ENCODE measurements at regions not wholly inside any gene's neighbourhood (a gene's known extent, or its start where the extent isn't known, plus 50 kb on each side); places are given as distances from the start of the nearest gene placed in this dataset.

GRCh38 chr13:47216176-47216822 is 319.4 kb upstream of the HTR2A start:
- H3K4me3 Mint-ChIP-seq = no peak overlapping the region
- H3K27me3 Mint-ChIP-seq = no peaks in the 10 kb centered on the region
- H3K27ac Mint-ChIP-seq = no peak overlapping the region
- POLR2A ChIA-PET = no interaction called here
- intact Hi-C loops (cut with micrococcal nuclease) = no loop called here
- H3K36me3 Mint-ChIP-seq = no peaks in the 10 kb centered on the region
- CTCF ChIA-PET = no interaction called here
- H3K9me3 Mint-ChIP-seq = no peaks in the 10 kb centered on the region
- no peaks in the 10 kb centered on the region for H3K4me1 Mint-ChIP-seq (ENCODE audit: low read depth)
- DNase-seq = no peak

GRCh38 chr13:47215736-47216135 is 318.9 kb upstream of the HTR2A start:
- ChIA-PET POLR2A (no interaction called here), CTCF (no interaction called here)
- Mint-ChIP-seq H3K4me3 (no peak overlapping the region), H3K4me1 (ENCODE audit: low read depth) (no peaks in the 10 kb centered on the region), H3K27ac (no peak overlapping the region), H3K9me3 (no peaks in the 10 kb centered on the region), H3K36me3 (no peaks in the 10 kb centered on the region), H3K27me3 (no peaks in the 10 kb centered on the region)
- intact Hi-C loops (cut with micrococcal nuclease) = no loop called here
- DNase-seq = no peak

- intact Hi-C loops (cut with micrococcal nuclease) = no loop called here
- ChIA-PET POLR2A (no interaction called here), CTCF (no interaction called here)
- no peaks in the 10 kb centered on the region for H3K4me1 Mint-ChIP-seq (ENCODE audit: low read depth)
- H3K4me3 Mint-ChIP-seq = no peak overlapping the region
- no peak for DNase-seq
- no peaks in the 10 kb centered on the region for H3K9me3 Mint-ChIP-seq
- H3K27me3 Mint-ChIP-seq = no peaks in the 10 kb centered on the region
- no peak overlapping the region for H3K27ac Mint-ChIP-seq
- H3K36me3 Mint-ChIP-seq = no peaks in the 10 kb centered on the region
Observed at GRCh38 chr13:47213047-47213446, 316.2 kb upstream of the HTR2A start.

GRCh38 chr13:47211106-47211505 is 314.3 kb upstream of the HTR2A start:
- Mint-ChIP-seq H3K4me3 (no peak overlapping the region), H3K27me3 (no peaks in the 10 kb centered on the region), H3K4me1 (ENCODE audit: low read depth) (no peaks in the 10 kb centered on the region), H3K27ac (no peak overlapping the region), H3K9me3 (no peaks in the 10 kb centered on the region), H3K36me3 (no peaks in the 10 kb centered on the region)
- CTCF ChIA-PET = no interaction called here
- POLR2A ChIA-PET = no interaction called here
- intact Hi-C loops (cut with micrococcal nuclease) = no loop called here
- no peak for DNase-seq

GRCh38 chr13:47206111-47206510 is 309.3 kb upstream of the HTR2A start:
- peaks cover 4% of the 10 kb centered on the region for H3K9me3 Mint-ChIP-seq
- no peak for DNase-seq
- no peaks in the 10 kb centered on the region for H3K36me3 Mint-ChIP-seq
- ChIA-PET CTCF (no interaction called here), POLR2A (no interaction called here)
- no peak overlapping the region for H3K27ac Mint-ChIP-seq
- H3K4me3 Mint-ChIP-seq = no peak overlapping the region
- intact Hi-C loops (cut with micrococcal nuclease) = no loop called here
- H3K27me3 Mint-ChIP-seq = no peaks in the 10 kb centered on the region
- H3K4me1 Mint-ChIP-seq (ENCODE audit: low read depth) = no peaks in the 10 kb centered on the region

GRCh38 chr13:47190696-47191305 is 293.9 kb upstream of the HTR2A start:
- no peaks in the 10 kb centered on the region for H3K27me3 Mint-ChIP-seq

GRCh38 chr13:47188802-47189201 is 291.9 kb upstream of the HTR2A start:
- intact Hi-C loops (cut with micrococcal nuclease) = no loop called here
- H3K4me1 Mint-ChIP-seq (ENCODE audit: low read depth) = no peaks in the 10 kb centered on the region
- CTCF ChIA-PET = no interaction called here
- POLR2A ChIA-PET = no interaction called here
- H3K36me3 Mint-ChIP-seq = no peaks in the 10 kb centered on the region
- DNase-seq = no peak
- H3K9me3 Mint-ChIP-seq = no peaks in the 10 kb centered on the region
- H3K4me3 Mint-ChIP-seq = no peak overlapping the region
- H3K27ac Mint-ChIP-seq = no peak overlapping the region
- H3K27me3 Mint-ChIP-seq = no peaks in the 10 kb centered on the region

More at GRCh38 chr13:47190696-47191305, 293.9 kb upstream of the HTR2A start:
- CTCF ChIA-PET = no interaction called here
- POLR2A ChIA-PET = no interaction called here
- DNase-seq = no peak
- Mint-ChIP-seq H3K4me3 (no peak overlapping the region), H3K36me3 (no peaks in the 10 kb centered on the region), H3K9me3 (no peaks in the 10 kb centered on the region), H3K27ac (no peak overlapping the region), H3K4me1 (ENCODE audit: low read depth) (no peaks in the 10 kb centered on the region)
- intact Hi-C loops (cut with micrococcal nuclease) = no loop called here

- no peak for DNase-seq
- Mint-ChIP-seq H3K9me3 (no peaks in the 10 kb centered on the region), H3K27me3 (no peaks in the 10 kb centered on the region), H3K4me1 (ENCODE audit: low read depth) (no peaks in the 10 kb centered on the region), H3K27ac (no peak overlapping the region), H3K4me3 (no peak overlapping the region), H3K36me3 (no peaks in the 10 kb centered on the region)
- intact Hi-C loops (cut with micrococcal nuclease) = no loop called here
- ChIA-PET CTCF (no interaction called here), POLR2A (no interaction called here)
Observed at GRCh38 chr13:47186471-47186870, 289.6 kb upstream of the HTR2A start.

- Mint-ChIP-seq H3K4me3 (no peak overlapping the region), H3K4me1 (ENCODE audit: low read depth) (no peaks in the 10 kb centered on the region), H3K9me3 (no peaks in the 10 kb centered on the region), H3K36me3 (no peaks in the 10 kb centered on the region), H3K27ac (no peak overlapping the region), H3K27me3 (no peaks in the 10 kb centered on the region)
- ChIA-PET POLR2A (no interaction called here), CTCF (no interaction called here)
- intact Hi-C loops (cut with micrococcal nuclease) = no loop called here
- DNase-seq = no peak
Observed at GRCh38 chr13:47184321-47184720, 287.5 kb upstream of the HTR2A start.

- Mint-ChIP-seq H3K27me3 (no peaks in the 10 kb centered on the region), H3K27ac (no peak overlapping the region), H3K36me3 (no peaks in the 10 kb centered on the region), H3K9me3 (no peaks in the 10 kb centered on the region), H3K4me1 (ENCODE audit: low read depth) (no peaks in the 10 kb centered on the region), H3K4me3 (no peak overlapping the region)
- ChIA-PET CTCF (no interaction called here), POLR2A (no interaction called here)
- intact Hi-C loops (cut with micrococcal nuclease) = no loop called here
- DNase-seq = no peak
Observed at GRCh38 chr13:47179321-47179720, 282.5 kb upstream of the HTR2A start.

GRCh38 chr13:47178090-47178950 is 281.5 kb upstream of the HTR2A start:
- CTCF ChIA-PET = no interaction called here
- Mint-ChIP-seq H3K27me3 (no peaks in the 10 kb centered on the region), H3K27ac (no peak overlapping the region), H3K36me3 (no peaks in the 10 kb centered on the region), H3K4me1 (ENCODE audit: low read depth) (no peaks in the 10 kb centered on the region), H3K4me3 (no peak overlapping the region), H3K9me3 (no peaks in the 10 kb centered on the region)
- no peak for DNase-seq
- POLR2A ChIA-PET = no interaction called here
- intact Hi-C loops (cut with micrococcal nuclease) = no loop called here

GRCh38 chr13:47175172-47175866 is 278.5 kb upstream of the HTR2A start:
- ChIA-PET CTCF (no interaction called here), POLR2A (no interaction called here)
- H3K36me3 Mint-ChIP-seq = no peaks in the 10 kb centered on the region
- H3K27ac Mint-ChIP-seq = no peak overlapping the region
- H3K4me3 Mint-ChIP-seq = no peak overlapping the region
- no peaks in the 10 kb centered on the region for H3K27me3 Mint-ChIP-seq
- DNase-seq = no peak
- intact Hi-C loops (cut with micrococcal nuclease) = no loop called here
- H3K9me3 Mint-ChIP-seq = no peaks in the 10 kb centered on the region
- H3K4me1 Mint-ChIP-seq (ENCODE audit: low read depth) = no peaks in the 10 kb centered on the region
